HG03103 (cell line): ENCODE measurements at regions not wholly inside any gene's neighbourhood (a gene's known extent, or its start where the extent isn't known, plus 50 kb on each side); places are given as distances from the start of the nearest gene placed in this dataset.
"Not testable (repeated sequence)": the region's sequence is repeated elsewhere in the genome, so short reads cannot be mapped to it uniquely, and the experiment has no call there.

Experiments
- ATAC-seq: cut with Tn5 transposase; IDR thresholded peaks from one replicate; pipeline ENCODE4 v1.9.1; 2021; ENCODE audit warnings: low read depth; ENCODE audit not compliant: unreplicated experiment

DNA sequence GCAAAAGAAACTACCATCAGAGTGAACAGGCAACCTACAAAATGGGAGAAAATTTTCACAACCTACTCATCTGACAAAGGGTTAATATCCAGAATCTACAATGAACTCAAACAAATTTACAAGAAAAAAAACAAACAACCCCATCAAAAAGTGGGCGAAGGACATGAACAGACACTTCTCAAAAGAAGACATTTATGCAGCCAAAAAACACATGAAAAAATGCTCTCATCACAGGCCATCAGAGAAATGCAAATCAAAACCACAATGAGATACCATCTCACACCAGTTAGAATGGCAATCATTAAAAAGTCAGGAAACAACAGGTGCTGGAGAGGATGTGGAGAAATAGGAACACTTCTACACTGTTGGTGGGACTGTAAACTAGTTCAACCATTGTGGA, 170.1 kb downstream of the MEX3B start:
- not testable (repeated sequence) for ATAC-seq

DNA sequence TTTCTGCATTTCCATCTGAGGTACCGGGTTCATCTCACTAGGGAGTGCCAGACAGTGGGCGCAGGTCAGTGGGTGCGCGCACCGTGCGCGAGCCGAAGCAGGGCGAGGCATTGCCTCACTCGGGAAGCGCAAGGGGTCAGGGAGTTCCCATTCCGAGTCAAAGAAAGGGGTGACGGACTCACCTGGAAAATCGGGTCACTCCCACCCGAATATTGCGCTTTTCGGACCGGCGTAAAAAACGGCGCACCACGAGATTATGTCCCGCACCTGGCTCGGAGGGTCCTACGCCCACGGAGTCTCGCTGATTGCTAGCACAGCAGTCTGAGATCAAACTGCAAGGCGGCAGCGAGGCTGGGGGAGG, 175.1 kb downstream of the MEX3B start:
- ATAC-seq = not testable (repeated sequence)

DNA sequence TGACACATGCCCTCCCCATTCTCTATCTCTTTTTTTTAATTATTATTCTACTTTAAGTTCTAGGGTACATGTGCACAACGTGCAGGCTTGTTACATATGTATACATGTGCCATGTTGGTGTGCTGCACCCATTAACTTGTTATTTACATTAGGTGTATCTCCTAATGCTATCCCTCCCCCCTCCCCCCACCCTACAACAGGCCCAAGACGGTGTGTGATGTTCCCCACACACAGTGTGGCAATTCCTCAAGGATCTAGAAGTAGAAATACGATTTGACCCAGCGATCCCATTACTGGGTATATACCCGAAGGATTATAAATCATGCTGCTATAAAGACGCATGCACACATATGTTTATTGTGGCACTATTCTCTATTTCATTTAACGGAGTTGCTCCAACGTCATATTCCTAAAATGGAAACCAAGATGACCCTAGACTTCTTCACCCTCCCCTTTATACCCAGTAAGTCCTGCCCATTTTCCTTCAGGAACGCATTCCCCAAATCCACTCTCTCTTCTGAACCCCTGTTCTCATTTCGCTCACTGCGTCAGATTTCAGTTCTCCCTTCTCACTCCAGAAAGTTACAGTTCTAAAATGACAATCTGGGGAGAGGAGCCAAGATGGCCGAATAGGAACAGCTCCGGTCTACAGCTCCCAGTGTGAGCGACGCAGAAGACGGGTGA, 175.6 kb downstream of the MEX3B start:
- ATAC-seq = not testable (repeated sequence)

DNA sequence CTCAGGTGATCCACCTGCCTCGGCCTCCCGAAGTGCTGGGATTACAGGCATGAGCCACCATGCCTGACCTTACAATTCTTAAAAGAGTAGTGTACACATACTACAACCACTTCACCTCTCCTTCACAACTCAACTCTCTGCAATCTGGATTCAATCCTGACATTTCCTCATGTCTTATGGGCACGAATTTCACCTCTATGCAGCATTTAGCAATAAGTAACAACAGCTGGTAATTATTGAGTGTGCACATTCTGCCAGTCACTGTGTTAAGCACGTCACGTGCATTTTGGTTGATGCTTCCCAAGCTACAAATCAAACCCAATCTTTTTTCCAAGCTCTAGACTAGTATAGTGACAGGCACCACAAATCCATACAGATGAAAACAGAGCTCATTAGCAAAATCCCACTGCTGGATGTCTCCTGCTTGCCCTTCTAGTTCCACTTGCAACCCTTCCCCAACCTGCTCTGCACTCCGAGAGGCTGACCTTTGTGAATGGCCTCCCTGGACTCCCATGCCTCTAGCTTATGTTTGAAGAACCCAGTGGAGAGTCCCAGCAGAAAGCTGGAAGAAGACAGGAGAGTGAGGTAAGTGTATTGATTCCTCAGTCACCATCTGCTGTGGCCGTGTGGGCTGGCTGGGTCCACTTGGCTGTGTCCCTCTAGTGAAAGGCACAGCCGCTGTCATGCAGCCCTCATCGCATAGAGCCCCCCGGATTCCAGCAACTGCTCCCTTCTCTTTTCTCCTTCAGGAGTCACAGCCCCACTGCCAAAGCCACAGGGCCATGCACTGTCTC, 176.5 kb downstream of the MEX3B start:
- no peak for ATAC-seq

DNA sequence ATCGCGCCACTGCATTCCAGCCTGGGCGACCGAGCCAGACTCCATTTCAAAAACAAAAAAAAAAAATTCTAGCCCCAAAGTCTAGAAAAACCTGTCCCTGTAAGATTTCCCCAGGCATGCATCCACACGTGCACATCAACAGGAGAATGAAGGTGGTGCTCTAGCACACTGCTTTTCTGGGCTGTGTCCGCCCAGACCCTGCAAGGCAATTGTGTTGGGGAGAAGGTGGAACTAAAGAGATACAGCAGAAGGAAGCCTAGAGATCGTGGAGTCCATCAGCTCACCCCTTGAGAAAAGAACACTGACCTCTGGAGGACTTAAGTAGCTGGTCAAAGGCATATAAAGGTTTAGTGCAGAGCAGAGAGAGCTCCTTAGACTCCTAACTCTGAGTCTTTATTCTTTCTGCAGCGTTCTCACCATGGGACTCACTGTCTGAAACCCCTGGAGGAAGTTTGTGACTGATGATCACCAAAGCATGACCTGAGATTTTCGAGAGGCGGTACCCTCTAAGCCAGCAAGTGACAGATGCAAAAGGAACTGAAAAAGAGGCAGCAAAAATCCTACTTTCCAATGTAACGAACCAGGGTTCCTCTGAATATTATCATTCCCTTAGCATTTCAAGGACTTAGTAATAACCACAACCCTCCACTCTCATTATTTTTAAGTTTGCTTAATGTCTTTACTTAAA, 179.8 kb downstream of the MEX3B start:
- peak; percentile 99 for ATAC-seq

DNA sequence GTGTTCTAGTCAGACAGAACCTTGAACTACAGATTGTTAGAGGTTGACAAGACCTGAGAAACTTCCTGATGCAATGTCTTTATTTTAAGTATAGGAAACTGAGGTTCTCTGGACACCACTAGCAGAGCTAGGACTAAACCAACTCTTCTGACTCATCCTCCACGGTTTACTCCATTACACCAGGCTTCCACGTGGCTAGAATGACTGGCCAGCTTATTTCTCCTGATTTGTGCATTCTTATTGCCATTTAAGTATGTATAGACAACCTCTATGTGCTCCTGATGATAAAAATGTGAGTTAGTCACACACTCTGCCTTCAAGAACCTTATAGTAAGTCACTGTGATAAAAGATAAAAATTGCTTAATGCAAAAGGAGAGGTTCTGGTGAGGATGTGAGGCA, 182.7 kb downstream of the MEX3B start:
- no peak for ATAC-seq

DNA sequence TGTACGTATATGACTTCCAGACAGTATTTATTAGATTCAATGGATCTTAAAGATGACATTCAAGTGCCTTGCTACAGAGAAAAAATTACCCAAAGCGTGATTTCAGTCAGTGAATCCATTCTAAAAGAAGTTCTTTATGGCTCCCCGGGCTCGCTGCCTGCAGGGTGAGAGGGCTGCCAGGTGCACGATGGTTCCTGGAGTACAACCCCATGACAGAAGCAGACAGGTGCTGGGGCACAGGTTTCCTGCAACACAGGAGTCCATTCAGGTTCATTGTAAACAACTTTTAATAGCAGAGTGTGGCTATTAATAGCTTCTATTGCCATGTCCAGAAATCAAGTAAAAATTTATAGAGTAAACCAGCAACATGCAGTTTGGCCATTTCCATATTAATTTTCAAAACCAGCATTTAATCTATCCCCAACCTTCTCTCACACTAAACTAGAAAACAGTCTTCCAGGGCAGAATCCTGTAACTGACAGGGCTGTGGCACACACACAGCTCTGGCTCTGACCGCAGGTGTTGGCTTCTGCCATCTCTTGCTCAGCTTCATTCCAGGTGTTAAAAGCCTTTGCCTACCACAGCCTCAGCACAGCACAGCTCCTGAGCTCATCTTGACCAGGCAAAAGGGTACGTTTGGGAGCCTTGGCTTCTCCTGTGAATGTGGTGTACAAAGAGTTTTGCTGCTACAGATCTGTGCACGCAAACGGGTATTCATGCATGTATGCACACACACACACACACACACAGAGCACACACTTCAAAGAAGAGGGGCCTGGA, 185.9 kb downstream of the MEX3B start:
- ATAC-seq = no peak

DNA sequence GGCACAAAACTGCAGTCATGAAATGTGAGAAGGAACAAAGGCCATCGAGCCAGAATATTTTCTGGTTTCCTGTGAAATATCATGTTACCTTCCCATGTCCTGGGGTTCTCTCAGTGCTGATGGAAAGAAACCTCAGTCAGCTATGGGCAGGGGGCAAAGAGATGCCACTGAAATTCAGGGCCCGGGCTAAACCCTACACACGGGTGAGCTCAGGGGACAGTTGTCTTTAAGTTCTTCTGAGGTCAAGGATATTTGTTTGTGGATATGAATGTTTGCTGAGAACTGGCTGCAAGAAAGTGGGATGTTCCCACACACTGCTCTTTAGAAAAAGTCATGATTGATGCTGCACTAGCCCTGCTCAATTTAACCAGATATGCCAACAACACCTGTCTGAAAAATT, 187.2 kb downstream of the MEX3B start:
- ATAC-seq = no peak

DNA sequence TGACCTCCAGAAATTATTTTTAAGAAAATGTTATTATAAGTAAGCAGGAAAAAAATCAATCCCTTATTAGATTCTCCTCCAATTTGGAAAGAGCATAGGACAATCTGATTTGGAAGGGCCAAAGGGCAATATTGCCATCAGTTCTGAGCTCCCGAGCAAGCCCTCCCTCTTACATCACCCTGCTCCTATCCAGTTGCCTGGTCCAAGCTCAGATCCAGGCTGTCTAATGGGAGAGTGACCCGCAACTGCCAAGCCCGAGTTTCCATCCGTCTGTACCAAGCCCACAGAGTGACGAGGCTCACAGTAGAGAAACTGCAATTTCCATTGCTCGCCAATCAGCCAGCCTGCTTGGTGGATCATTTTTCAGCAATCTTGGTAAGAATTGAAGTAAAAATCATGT, 187.7 kb downstream of the MEX3B start:
- ATAC-seq = no peak

DNA sequence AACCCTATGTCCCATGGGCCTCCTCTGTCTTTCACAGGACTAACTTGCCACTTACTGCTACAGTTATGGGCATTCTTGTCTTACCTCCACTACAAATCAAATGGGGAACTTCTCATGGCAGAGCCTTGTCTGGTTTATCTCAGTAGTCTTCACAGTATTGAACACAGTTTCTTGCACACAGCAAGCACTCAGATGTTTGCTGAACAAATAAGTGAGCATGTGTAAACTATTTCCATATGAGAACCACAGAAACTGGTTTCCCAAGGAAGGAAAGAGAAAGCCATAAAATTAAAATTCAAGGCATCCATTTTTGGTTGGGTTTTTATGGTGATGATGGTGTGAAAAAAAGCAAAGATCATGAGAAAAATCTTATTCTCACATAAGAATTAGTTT, 189.2 kb downstream of the MEX3B start:
- no peak for ATAC-seq

DNA sequence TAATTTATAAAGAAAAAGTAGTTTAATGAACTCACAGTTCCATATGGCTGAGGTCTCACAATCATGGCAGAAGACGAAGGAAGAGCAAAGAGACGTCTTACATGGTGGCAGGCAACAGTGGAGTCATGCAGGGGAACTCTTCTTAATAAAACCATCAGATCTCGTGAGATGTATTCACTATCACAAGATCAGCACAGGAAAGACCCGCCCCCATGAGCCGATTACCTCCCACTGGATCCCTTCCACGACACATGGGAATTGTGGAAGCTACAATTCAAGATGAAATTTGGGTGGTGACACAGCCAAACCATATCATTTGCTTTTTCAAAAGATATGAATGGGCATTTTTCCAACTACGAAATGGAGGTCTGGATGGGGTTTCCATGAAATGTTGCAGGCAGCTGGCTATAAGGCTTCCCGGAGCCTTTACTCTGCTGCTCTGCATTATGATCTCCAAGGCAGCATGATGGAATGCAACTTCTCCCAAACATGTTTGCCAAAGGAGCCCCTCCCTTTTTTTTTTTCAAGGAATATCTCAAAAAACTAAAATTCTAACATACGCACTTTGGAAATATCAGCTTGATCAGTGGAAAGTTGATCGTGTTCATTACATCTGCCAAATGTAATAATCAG, 189.7 kb downstream of the MEX3B start:
- ATAC-seq = no peak

DNA sequence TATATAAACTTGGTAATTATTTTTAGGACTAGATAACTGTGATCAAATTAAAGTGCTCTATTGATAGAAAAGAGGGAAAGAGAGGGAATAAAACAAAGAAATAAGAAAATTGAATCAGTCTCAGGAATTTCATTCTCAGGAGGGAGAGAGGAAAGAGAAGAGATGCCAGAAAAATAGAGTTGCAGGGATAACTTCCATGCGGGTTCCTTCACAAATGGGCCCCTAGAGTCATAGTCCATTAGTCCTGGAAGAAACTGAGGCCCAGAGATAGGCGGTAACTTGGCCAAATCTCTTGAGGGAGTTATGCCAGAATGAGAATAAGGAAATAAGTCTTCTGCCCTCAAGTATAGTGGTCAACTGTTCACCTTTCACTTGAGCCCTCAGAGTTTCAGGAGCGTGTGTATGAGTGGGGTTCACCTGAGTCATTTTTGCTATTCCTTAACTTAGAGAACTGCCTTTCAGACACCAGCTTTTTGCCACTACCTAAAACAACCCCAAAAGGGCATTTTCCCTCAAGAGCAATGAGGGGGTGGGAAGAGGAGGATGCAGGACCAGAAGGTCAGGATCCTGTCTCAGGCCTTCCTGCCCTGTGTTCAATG, 192.6 kb downstream of the MEX3B start:
- ATAC-seq = no peak

DNA sequence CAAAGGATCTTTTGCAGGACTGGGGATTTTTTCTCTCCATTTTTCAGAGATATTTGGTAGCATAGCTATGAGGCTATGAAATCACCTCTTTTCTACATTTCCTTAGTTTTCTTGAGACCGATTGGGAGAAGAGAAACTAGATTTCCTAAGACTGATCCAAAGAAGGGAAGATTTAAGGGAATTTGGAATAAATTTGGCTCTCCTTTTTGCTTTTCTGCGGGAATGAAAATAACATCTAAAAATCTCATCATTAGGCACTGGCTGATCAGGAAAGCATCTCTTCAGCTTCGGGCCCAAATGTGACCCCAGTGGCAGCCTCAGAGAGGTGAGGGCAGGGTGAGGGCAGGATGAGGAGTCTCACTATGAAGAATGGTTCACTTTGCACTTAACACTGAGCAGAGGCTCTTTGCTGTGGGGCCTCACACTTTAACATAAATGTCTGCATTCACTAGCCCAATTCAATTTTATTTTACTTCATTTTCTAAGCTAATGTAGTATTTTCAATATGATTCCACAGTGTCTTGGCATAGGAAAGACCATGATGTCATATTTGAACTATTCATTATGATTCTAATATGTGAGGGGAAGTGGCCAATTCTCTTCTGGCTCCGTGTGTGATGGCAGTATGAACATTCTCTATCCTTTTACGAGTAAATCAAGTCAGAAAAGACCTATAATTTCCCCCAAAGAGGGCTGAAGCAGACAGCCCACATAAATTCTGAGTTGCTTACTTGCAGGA, 193.2 kb downstream of the MEX3B start:
- ATAC-seq = no peak

DNA sequence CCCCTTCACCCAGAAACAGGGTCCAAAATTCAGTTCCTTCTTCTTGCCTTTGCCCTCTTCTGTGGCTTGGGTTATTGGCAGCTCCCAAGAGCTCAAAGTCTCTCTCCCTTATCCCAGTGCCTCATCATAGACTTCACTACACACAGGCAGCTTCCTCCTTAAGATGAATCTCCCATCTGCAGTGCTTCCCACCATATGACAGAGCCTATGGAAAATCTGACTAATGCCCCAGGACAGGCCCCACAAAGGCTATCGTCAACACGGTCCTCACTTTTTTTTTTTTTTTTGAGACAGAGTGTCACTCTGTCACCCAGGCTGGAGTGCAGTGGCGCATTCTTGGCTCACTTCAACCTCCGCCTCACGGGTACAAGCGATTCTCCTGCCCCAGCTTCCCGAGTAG, 194.1 kb downstream of the MEX3B start:
- no peak for ATAC-seq

DNA sequence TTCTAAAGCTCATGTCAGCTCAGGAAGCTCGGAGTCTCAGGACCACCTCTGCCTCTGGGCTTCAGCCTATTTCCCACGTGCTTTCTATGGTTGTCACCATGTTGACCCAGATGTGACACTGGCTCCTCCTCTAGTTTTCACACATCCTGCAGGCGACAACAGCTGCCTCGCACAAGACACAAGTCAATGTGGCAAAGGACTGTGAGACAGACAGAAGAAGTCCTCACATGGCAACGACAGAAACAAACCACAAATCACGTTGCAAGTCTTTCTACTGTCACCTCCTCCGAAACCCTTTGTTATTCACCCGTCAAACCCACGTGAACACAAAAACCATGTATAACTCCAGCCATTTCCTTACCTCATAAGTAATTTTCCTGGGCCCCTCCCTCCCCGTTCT, 194.5 kb downstream of the MEX3B start:
- ATAC-seq = no peak

DNA sequence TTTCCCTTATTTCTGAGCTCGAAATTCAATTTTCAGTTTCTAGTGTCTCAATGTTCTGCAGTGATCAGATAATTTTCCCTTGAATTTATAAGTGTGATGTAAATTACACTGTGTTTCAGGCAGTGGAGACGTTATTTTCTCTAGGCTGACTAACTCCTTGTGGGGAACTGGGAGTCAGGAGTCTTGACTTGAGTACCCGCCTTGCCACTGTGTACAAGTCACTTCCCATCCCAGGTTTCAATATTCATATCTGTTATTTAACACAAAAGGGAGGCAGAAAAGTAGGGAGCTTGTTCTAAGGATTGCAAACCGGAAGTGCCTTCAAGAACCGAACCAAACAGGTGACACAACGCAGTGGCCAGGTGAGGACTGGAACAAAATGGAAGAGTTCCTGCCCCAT, 196.5 kb downstream of the MEX3B start:
- no peak for ATAC-seq

DNA sequence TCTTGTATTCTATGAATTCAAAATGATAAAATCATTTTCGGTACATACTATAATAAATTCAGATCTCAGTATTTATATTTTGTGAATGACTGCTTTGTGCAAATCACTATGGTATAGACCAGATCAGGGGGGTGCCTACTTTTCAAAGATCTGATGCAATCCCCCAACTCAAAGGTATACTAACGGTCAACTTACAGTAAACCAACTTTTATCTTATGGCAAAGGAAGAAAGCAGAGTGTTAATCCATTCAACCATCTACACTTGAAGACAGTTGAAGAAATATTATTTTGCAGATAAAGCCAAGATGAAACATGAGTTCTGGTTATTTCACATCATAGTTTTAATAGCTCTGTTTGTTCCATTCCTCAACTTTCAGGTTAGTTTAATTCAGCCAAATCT, 197.1 kb downstream of the MEX3B start:
- no peak for ATAC-seq

DNA sequence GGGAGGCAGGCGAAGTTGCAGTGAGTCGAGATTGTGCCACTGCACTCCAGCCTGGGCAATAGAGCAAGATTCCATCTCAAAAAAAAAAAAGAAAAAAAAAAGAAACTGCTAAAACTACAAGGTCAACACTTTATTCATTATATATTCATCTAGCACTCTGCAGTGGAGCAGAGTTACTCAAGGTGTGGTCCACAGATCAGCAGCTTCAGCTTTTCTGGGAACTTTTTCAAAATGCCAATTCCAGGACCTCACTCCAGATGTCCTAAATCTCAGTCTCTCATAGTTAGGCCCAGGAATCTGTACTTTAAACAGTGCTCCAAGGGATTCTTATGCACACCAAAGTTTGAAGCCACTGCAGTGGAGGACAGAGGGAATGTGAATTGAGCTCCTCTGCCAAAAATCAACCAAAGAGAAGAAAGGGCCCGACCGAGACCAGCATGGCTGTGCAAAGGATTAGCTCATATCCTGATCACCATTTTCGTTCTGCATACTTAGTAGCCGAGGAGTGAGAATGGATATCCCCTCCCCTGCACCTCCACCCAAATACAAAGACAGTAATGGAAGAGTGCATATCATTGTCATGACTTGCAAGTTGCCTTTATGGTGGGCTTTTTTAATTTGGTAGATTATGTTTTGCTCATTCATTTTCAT, 201.9 kb downstream of the MEX3B start:
- no peak for ATAC-seq

DNA sequence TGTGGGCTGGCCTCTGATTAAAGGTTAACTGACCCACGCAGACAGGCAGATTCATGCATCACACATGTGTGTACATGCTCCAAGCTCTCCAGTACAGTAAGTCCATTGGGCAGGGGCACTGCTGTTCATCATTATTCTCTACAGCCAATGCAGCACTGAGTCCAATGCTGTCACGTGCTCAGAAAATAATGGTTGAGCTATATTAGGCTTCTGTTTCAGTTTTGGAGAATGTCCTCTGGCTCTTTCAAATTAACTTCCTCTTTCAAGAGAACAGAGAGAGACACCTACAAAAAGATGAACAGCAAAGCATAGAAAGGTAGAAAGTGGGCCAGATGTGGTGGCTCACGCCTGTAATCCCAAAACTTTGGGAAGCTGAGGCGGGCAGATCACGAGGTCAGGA, 202.6 kb downstream of the MEX3B start:
- ATAC-seq = peak; percentile 95
